T-helper 2 cell treated with Interferon-gamma antibody and Interleukin-4, amounts not matched to agents 5 μg/mL and 100 μg/mL, for 36 hours (primary cell): ENCODE measurements at regions not wholly inside any gene's neighbourhood (a gene's known extent, or its start where the extent isn't known, plus 50 kb on each side); places are given as distances from the start of the nearest gene placed in this dataset.
"Not testable (repeated sequence)": the region's sequence is repeated elsewhere in the genome, so short reads cannot be mapped to it uniquely, and the experiment has no call there.

Experiments
- DNase-seq: peaks from one replicate; pipeline ENCODE4 v3.0.0; 2021; ENCODE audit warnings: low spot score
- H3K27ac Mint-ChIP-seq: one replicate; pipeline ENCODE4 v1.8.0; 2021; ENCODE audit warnings: mild to moderate bottlenecking, mixed read lengths
- H3K27me3 Mint-ChIP-seq: one replicate; pipeline ENCODE4 v1.8.0; 2021; ENCODE audit warnings: low read depth, mixed read lengths
- H3K36me3 Mint-ChIP-seq: one replicate; pipeline ENCODE4 v1.8.0; 2021; ENCODE audit warnings: low read depth, mixed read lengths
- H3K4me1 Mint-ChIP-seq: one replicate; pipeline ENCODE4 v1.8.0; 2021; ENCODE audit warnings: low read depth, mixed read lengths
- H3K4me3 Mint-ChIP-seq: one replicate; pipeline ENCODE4 v1.8.0; 2022; ENCODE audit warnings: mild to moderate bottlenecking, moderate library complexity, mixed read lengths
- H3K9me3 Mint-ChIP-seq: one replicate; pipeline ENCODE4 v1.8.0; 2021; ENCODE audit warnings: mixed read lengths

GRCh38 chr5:39948341-39948740, 523.6 kb upstream of the DAB2 start:
- H3K4me3 Mint-ChIP-seq, result no peak overlapping the region
- no peak overlapping the region for H3K27ac Mint-ChIP-seq
- no peaks in the 10 kb centered on the region for H3K27me3 Mint-ChIP-seq
- no peak for DNase-seq
- H3K4me1 Mint-ChIP-seq, result peaks cover 3% of the 10 kb centered on the region
- H3K36me3 Mint-ChIP-seq, result peaks cover 8% of the 10 kb centered on the region
- peaks cover 13% of the 10 kb centered on the region for H3K9me3 Mint-ChIP-seq

GRCh38 chr5:39947657-39948056, 522.9 kb upstream of the DAB2 start:
- Mint-ChIP-seq H3K4me3 (no peak overlapping the region), H3K36me3 (peaks cover 8% of the 10 kb centered on the region), H3K27me3 (no peaks in the 10 kb centered on the region), H3K9me3 (peaks cover 13% of the 10 kb centered on the region), H3K4me1 (peaks cover 3% of the 10 kb centered on the region), H3K27ac (no peak overlapping the region)
- no peak for DNase-seq

GRCh38 chr5:39946356-39947045, 521.7 kb upstream of the DAB2 start:
- peaks cover 5% of the 10 kb centered on the region for H3K9me3 Mint-ChIP-seq
- no peaks in the 10 kb centered on the region for H3K27me3 Mint-ChIP-seq
- peaks cover 6% of the 10 kb centered on the region for H3K36me3 Mint-ChIP-seq
- H3K4me3 Mint-ChIP-seq, result no peak overlapping the region
- no peak for DNase-seq
- H3K27ac Mint-ChIP-seq, result no peak overlapping the region
- H3K4me1 Mint-ChIP-seq, result peaks cover 3% of the 10 kb centered on the region

- H3K4me1 Mint-ChIP-seq, result peaks cover 3% of the 10 kb centered on the region
- no peaks in the 10 kb centered on the region for H3K27me3 Mint-ChIP-seq
- no peak for DNase-seq
- H3K27ac Mint-ChIP-seq, result no peak overlapping the region
- no peaks in the 10 kb centered on the region for H3K9me3 Mint-ChIP-seq
- no peak overlapping the region for H3K4me3 Mint-ChIP-seq
- no peaks in the 10 kb centered on the region for H3K36me3 Mint-ChIP-seq
These were observed 521.1 kb upstream of the DAB2 start for GRCh38 chr5:39945870-39946269.

GRCh38 chr5:39943811-39944210, 519.0 kb upstream of the DAB2 start:
- DNase-seq, result no peak
- Mint-ChIP-seq H3K4me3 (no peak overlapping the region), H3K4me1 (no peaks in the 10 kb centered on the region), H3K27me3 (no peaks in the 10 kb centered on the region), H3K9me3 (peaks cover 3% of the 10 kb centered on the region), H3K27ac (no peak overlapping the region), H3K36me3 (no peaks in the 10 kb centered on the region)

GRCh38 chr5:39942606-39943005, 517.8 kb upstream of the DAB2 start:
- no peak overlapping the region for H3K27ac Mint-ChIP-seq
- no peaks in the 10 kb centered on the region for H3K4me1 Mint-ChIP-seq
- DNase-seq, result no peak
- H3K36me3 Mint-ChIP-seq, result no peaks in the 10 kb centered on the region
- H3K9me3 Mint-ChIP-seq, result peaks cover 8% of the 10 kb centered on the region
- H3K27me3 Mint-ChIP-seq, result no peaks in the 10 kb centered on the region
- H3K4me3 Mint-ChIP-seq, result no peak overlapping the region

- no peak for DNase-seq
- H3K4me3 Mint-ChIP-seq, result no peak overlapping the region
- no peaks in the 10 kb centered on the region for H3K36me3 Mint-ChIP-seq
- H3K27me3 Mint-ChIP-seq, result no peaks in the 10 kb centered on the region
- H3K9me3 Mint-ChIP-seq, result peaks cover 9% of the 10 kb centered on the region
- no peaks in the 10 kb centered on the region for H3K4me1 Mint-ChIP-seq
- no peak overlapping the region for H3K27ac Mint-ChIP-seq
These were observed 516.6 kb upstream of the DAB2 start for GRCh38 chr5:39941416-39941815.

GRCh38 chr5:39934830-39935229, 510.1 kb upstream of the DAB2 start:
- H3K27me3 Mint-ChIP-seq, result no peaks in the 10 kb centered on the region
- no peak overlapping the region for H3K27ac Mint-ChIP-seq
- peaks cover 6% of the 10 kb centered on the region for H3K4me1 Mint-ChIP-seq

GRCh38 chr5:39933061-39933460, 508.3 kb upstream of the DAB2 start:
- H3K4me3 Mint-ChIP-seq, result no peak overlapping the region
- H3K27me3 Mint-ChIP-seq, result no peaks in the 10 kb centered on the region
- no peak overlapping the region for H3K27ac Mint-ChIP-seq
- H3K36me3 Mint-ChIP-seq, result no peaks in the 10 kb centered on the region
- peaks cover 6% of the 10 kb centered on the region for H3K4me1 Mint-ChIP-seq
- peaks cover 10% of the 10 kb centered on the region for H3K9me3 Mint-ChIP-seq
- DNase-seq, result no peak

More at GRCh38 chr5:39934830-39935229, 510.1 kb upstream of the DAB2 start:
- Mint-ChIP-seq H3K4me3 (no peak overlapping the region), H3K9me3 (peaks cover 17% of the 10 kb centered on the region), H3K36me3 (no peaks in the 10 kb centered on the region)
- DNase-seq, result no peak

- H3K27me3 Mint-ChIP-seq, result peaks cover 3% of the 10 kb centered on the region
- peaks cover 1% of the 10 kb centered on the region for H3K4me1 Mint-ChIP-seq
- H3K9me3 Mint-ChIP-seq, result peaks cover 5% of the 10 kb centered on the region
- no peak for DNase-seq
- H3K27ac Mint-ChIP-seq, result no peak overlapping the region
- no peak overlapping the region for H3K4me3 Mint-ChIP-seq
- no peaks in the 10 kb centered on the region for H3K36me3 Mint-ChIP-seq
These were observed 503.9 kb upstream of the DAB2 start for GRCh38 chr5:39928709-39929108.

GRCh38 chr5:39919876-39920275, 495.1 kb upstream of the DAB2 start:
- Mint-ChIP-seq H3K4me1 (no peaks in the 10 kb centered on the region), H3K36me3 (no peaks in the 10 kb centered on the region), H3K4me3 (no peak overlapping the region), H3K27me3 (no peaks in the 10 kb centered on the region), H3K27ac (no peak overlapping the region), H3K9me3 (peaks cover 3% of the 10 kb centered on the region)
- no peak for DNase-seq

GRCh38 chr5:39912906-39913305, 488.1 kb upstream of the DAB2 start:
- Mint-ChIP-seq H3K4me1 (peaks cover 1% of the 10 kb centered on the region), H3K27me3 (peaks cover 2% of the 10 kb centered on the region), H3K36me3 (no peaks in the 10 kb centered on the region), H3K4me3 (no peak overlapping the region), H3K9me3 (peaks cover 3% of the 10 kb centered on the region), H3K27ac (no peak overlapping the region)
- no peak for DNase-seq

GRCh38 chr5:39907267-39907951, 482.6 kb upstream of the DAB2 start:
- not testable (repeated sequence) for H3K4me1 Mint-ChIP-seq, H3K4me3 Mint-ChIP-seq, DNase-seq, H3K27me3 Mint-ChIP-seq, H3K27ac Mint-ChIP-seq, H3K9me3 Mint-ChIP-seq, H3K36me3 Mint-ChIP-seq

- H3K36me3 Mint-ChIP-seq, result no peaks in the 10 kb centered on the region
- no peaks in the 10 kb centered on the region for H3K9me3 Mint-ChIP-seq
- no peaks in the 10 kb centered on the region for H3K27me3 Mint-ChIP-seq
- H3K4me1 Mint-ChIP-seq, result no peaks in the 10 kb centered on the region
- H3K27ac Mint-ChIP-seq, result no peak overlapping the region
- H3K4me3 Mint-ChIP-seq, result no peak overlapping the region
- DNase-seq, result no peak
These were observed 481.4 kb upstream of the DAB2 start for GRCh38 chr5:39906146-39906545.

- Mint-ChIP-seq H3K4me3 (no peak overlapping the region), H3K27ac (no peak overlapping the region), H3K36me3 (no peaks in the 10 kb centered on the region), H3K4me1 (no peaks in the 10 kb centered on the region), H3K9me3 (no peaks in the 10 kb centered on the region), H3K27me3 (peaks cover 2% of the 10 kb centered on the region)
- DNase-seq, result no peak
These were observed 480.6 kb upstream of the DAB2 start for GRCh38 chr5:39905356-39905755.
